Activated CD4-positive, CD25-positive, alpha-beta regulatory T cell treated with anti-CD3 and anti-CD28 coated beads, Interleukin-2, amount 50 U/mL, for 72 hours (primary cell): ENCODE measurements at regions not wholly inside any gene's neighbourhood (a gene's known extent, or its start where the extent isn't known, plus 50 kb on each side); places are given as distances from the start of the nearest gene placed in this dataset.
"Not testable (repeated sequence)": the region's sequence is repeated elsewhere in the genome, so short reads cannot be mapped to it uniquely, and the experiment has no call there.

Source experiments
- DNase-seq: peaks from one replicate; pipeline ENCODE4 v3.0.0; 2021

DNA sequence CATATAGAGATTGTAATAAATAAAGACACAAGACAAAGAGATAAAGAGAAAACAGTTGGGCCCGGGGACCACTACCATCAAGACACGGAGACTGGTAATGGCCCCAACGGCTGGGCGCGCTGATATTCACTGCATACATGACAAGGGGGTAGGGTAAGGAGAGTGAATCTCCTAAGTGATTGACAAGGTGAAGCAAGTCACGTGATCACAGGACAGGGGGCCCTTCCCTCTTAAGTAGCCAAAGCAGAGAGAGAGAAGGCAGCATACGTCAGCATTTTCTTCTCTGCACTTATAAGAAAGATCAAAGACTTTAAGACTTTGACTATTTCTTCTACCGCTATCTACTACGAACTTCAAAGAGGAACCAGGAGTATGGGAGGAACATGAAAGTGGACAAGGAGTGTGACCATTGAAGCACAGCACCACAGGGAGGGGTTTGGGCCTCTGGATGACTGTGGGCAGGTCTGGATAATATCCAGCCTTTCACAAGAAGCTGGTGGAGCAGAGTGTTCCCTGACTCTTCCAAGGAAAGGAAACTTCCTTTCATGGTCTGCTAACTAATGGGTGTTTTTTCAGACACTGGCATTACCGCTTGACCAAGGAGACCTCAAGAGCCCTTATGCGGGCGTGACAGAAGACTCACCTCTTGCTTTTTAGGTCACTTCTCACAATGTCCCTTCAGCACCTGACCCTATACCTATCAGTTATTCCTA lies 75.6 kb downstream of the MRPL39 start:
- DNase-seq, result not testable (repeated sequence)

DNA sequence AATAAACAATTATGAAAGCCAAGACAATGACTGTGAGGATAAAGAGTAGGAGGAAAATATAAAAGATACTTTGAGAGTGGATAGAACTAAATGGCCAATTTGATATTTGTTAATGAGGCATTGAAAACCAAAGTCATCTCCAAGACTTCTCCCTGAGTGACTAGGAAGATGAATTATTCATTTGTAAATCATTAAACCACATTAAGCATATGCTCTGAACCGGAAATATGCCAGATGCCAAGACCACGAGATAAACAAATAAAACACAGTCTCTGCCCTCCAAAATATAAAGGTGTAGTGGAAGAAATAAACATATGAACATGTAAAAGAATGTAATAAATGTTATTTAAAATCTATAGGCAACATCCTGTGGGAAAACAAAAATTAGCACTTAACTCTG lies 78.8 kb downstream of the MRPL39 start:
- DNase-seq, result no peak

DNA sequence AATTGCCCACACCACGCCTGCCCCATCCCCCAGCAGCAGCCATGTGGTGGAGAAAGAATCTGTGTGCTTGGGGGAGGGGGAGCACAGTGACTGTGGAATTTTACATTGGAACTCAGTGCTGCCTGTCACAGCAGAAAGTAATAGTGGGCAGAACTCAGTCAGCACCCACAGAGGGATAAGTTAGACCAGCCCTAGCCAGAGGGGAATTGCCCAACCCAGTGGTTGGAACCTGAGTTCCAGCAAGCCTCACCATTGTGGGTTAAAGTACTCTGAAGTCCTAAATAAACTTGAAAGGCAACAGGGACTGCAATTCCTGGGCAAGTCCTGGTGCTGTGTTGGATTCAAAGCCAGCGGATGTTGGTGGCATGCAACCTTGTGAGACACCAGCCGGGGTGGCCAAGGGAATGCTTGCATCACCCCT lies 88.8 kb downstream of the MRPL39 start:
- no peak for DNase-seq

DNA sequence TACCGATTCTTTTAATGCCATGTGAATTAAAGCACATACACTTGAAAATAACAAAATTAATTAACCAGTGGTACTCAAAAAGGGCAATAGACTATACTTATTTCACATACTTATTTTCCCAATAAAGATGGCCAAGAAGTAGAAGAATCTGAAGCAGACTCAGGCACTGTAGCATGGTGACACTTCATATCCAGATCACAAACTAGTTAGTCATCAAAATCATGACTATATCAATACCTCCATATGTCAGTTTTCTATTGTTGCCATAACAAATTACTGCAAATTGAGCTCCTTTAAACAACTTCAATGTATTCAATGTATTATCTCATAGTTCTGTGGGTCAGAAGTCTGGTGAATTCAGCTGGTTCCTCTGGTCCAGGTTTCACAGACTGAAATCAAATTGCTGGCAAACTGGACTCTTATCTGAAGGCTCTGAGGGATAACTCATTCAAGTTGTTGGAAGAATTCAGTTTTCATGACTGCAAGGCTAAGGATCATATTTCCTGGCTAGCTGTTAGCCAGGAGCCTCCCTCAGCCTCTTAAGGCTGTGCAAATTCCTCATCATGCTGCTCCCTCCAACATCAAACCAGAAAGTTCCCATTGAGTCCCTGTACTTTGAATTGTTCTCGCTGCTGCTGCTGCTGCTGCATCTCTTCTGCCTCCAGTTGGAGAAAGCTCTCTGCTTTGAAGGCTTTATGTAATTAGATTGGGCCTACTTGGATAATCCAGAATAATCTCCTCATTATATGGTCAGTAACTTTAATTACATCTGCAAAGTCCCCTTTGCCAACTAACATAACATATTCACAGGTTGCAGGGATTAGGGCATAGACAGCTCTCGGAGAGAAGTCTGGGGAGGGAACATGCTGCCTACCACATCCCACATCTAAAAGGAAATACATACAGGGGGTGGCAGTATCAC lies 91.5 kb downstream of the MRPL39 start:
- no peak for DNase-seq

DNA sequence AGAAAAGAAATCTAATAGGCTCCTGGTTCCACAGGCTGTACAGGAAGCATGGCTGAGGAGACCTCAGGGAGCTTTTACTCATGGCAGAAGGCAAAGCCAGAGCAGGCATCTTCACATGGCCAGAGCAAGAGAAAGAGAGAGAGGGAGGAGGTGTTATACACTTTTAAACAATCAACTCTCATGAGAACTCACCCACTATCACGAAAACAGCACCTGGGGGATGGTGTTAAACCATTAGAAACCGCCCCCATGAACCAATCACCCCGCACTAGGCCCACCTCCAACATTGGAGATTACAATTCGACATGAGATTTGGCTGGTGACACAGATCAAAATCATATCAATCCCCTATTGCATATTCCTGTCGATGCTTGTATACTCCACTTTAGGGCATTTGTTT lies 93.5 kb downstream of the MRPL39 start:
- DNase-seq, result no peak

DNA sequence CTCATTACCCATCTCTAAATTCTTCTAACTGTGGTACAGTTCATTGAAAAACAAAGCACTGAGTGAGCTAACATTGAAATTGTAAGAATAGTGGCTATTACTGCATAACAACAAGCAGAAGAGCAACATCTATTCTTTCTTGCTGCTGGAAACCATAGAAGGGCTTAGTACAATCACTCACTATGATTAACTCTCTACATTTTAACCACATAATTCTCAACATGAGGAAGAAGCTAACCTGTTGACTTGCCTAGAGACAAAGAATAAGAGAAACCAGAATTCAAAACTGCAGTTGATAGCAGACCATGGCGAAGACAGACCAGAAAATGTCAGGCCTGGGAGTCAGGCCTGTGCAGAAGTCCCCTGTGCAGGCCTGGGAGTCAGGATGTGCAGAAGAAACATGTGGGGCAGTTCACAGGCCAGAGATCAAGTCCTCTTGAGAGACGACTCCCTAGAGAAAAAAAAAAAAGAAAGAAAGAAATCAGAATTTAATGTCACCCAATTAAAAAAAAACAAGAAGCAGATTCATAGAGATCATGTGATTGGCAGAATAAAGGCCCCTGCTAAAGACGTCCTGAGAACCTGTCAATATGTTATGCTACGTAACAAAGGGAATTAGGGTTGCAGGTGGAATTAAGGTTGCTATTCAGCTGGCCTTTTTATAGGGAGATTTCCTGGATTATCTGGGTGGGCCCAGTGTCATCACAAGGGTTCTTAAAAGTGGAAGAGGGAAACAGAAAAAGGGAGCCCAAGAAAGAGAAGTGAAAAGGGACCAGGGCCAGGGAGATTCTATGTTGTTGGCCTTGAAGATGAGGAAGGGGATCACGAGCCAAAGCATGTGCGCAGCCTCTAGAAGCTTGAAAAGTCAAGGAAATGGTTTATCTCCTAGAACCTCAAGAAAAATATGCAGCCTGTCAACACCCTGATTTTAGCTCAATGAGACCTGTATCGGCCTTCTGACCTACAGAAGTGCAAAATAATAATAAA lies 94.9 kb downstream of the MRPL39 start:
- DNase-seq, result no peak

DNA sequence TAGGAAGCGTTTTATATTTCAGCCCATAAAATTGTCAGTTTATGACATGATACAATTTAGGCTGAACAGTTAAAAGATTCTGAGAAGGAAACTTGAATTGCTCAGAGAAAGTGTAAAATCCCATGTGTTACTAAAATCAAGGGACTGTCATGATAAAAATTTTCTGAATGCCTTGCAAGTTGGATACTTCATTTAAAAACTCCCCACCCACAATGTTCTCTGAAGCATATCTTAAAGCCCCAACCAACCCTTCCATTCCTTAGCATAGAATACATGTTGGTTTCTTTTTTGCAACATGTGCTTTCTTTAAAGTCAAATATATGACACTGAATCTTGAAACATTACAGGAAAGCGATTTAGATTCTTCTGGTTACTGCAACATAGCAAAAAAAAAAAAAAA lies 97.4 kb downstream of the MRPL39 start:
- DNase-seq, result no peak

DNA sequence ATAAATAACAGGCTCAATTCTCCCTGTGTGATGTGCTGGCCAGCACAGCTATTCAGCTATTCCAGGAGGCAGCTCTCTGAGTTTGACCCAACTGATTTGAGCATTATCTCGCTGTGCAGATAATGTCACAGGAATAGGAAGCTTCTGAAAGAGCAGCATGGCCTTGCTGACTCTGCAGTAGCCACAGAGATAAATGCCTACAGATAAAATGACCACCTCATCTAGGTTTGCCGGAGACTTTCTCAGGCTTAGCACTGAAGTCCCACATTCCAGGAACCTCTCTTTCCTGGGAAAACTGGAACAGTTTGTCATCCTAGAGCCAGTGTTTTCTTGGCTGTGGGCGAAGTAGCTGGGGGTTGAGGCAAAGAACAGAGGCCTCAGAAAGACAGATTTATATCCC lies 98.9 kb downstream of the MRPL39 start:
- no peak for DNase-seq

DNA sequence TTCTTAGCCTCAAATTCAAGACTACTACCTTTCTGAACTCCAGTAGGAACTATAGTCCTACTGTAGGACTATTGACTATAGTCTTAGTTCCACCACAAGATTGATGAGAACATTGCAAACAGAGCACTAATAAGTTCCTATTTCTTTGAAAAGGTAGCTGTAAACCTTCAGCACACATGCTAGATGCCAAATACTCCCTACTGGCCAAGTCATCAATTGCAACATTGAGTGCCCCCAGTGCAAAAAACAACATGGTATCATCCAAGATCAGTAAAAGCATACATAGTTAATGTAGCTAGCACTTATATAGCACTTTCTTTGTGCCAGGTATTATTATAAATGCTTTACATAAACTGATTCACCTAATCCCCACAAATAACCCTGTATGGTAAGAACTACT lies 99.8 kb downstream of the MRPL39 start:
- DNase-seq, result no peak

DNA sequence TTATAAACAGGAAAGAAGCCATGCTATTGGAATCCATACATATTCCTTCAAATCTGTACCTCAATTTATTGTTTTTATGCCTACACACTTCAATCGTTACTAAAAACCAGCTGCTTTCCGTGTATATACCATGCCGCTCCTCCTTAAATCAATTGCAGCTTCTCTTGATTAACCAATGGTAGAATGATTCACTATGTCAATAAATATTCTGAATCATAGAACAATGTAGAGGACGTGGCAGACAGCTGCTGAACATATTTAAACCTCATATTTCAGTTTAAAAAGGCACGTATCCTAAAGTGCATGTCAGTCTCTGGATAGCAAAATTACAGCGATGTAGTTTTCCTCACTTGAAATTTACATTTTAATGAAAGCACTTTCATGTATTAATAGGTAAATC lies 100.4 kb downstream of the MRPL39 start:
- no peak for DNase-seq

DNA sequence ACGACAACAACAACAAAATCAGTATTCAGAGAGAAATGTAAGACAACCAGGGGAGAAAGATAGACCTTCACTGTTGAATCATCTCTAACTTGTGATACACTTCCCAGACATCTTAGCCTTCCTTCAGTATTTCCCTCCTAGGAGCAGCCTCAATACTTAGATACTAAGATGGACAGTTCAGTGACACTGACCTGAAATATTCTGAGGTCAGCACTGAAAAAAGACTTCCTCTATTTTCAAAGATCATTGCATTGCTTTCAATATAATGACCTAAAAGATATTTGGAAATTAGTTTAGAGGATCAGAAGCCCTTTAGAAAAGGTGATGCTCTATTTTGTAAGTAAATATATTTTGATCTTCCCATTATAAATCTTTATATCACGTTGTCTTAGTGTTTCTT lies 101.0 kb downstream of the MRPL39 start:
- DNase-seq, result no peak

DNA sequence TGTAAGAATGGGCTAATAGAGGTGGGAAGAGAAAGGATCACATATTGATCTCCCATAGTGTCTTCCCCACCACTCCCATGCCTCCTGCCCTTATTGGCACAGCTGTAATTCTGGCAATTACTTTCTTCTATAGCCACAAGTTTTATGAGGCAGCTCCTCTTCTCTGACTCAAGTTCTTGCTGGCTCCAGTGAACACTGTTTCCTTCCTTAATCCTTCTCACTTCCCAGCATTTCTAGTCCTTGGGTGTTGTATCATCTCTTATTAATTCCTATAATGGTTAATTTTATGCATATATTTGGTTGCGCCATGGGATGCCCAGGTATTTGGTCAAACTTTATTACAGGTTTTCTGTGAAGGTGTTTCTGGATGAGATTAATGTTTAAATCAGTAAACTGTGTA lies 103.3 kb downstream of the MRPL39 start:
- DNase-seq, result no peak

DNA sequence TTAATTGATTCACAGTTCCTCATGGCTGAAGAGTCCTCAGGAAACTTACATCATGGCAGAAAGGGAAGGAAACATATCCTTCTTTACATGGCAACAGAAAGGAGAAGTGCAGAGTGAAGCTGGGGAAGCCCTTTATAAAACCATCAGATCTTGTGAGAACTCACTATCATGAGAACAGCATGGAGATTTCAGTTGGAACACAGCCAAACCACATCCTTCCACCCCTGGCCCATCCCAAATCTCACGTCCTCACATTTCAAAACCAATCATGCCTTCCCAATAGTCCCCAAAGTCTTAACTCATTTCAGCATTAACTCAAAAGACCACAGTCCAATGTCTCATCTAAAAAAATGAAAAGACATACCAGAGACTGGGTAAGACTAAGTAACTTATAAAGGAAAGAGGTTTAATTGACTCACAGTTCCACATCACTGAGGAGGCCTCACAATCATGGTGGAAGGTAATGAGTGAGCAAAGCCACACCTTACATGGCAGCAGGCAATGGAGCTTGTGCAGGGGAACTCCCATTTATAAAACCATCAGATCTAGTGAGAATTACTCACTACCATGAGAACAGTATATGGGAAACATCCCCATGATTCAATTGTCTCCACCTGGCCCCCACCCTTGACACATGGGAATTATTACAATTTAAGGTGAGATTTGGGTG lies 105.2 kb downstream of the MRPL39 start:
- no peak for DNase-seq

DNA sequence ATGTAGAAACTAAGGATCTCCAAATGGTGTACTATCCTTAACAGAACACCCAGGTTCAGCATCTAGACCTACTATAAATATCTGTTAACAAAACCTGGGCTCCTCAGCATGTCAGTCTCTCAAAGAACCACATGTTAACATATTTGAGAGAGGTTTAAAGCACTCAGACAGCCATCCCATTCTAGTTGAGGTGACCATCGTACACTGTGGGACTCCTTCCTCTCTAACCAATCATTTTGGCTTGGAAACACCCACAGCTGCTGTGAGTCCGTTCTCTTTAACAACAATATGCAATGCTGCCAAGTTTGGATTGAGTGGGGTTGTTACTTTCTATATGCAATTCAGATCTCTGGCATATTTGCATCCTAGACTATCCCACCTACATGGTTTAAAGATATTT lies 105.8 kb downstream of the MRPL39 start:
- DNase-seq, result no peak

DNA sequence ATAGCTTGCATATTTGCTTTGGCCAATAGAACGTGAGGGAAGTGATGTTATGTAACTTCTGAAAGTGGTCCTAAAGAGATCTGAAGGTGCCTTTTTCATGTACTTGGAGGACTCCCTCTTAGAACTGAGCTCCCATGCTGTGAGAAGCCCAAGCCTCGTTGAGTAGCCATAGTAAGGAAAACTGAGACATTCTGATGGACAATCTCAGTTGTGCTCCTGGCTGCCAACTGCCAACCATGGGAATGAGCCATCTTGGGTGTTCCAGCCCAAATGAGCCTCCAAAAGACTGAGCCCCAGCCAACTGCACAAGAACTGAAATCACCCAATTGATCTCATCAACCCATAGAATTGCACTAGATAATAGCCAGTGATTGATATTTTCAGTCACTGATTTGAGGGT lies 106.7 kb downstream of the MRPL39 start:
- no peak for DNase-seq

DNA sequence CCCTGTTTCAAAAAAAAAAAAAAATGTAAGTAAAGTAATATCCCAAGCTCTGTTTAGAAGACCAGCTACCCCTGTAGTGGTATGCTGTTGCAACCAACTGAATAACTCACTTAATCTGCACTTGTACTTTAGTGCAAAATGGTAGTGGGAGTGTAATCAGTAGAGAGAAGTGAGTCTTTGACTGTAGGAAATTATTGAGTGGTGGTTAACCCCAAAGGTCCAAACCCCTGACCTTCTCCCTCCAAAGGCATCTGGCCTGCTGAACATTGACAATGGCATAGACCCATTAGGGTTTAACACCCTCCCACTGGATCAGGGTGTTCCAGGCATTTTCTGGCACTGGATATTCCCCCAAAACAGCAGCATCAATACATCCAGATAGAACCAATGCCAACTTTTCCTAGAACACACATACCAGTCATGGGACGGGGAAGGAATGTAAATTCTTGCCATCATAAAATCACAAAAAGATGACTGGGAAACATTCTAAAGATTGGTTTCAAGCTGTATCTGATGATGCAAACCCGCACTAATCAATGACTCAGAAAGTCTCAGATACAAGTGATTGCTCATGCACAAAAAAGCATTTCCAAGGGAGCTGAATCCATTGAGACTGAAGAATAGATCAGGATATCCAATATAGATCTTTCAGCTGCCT lies 110.3 kb downstream of the MRPL39 start:
- no peak for DNase-seq

DNA sequence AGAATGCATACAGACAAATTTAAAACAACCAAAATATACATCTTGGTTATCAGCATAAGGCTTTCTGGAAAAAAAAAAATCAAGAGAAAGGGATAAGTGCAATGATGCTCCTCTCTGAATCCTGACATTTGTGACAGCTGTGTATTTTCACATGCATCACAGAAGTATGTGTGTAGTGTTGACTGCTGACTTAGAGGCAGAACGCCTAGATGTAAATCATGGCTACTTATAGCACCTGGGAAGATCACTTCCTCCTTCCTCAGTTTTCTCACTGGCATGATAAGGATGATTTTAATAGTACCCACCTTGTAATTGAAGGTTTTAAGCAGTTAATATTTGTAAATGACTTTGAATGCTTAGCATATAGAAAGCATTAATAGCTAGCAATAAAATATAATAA lies 112.5 kb downstream of the MRPL39 start:
- DNase-seq, result no peak

DNA sequence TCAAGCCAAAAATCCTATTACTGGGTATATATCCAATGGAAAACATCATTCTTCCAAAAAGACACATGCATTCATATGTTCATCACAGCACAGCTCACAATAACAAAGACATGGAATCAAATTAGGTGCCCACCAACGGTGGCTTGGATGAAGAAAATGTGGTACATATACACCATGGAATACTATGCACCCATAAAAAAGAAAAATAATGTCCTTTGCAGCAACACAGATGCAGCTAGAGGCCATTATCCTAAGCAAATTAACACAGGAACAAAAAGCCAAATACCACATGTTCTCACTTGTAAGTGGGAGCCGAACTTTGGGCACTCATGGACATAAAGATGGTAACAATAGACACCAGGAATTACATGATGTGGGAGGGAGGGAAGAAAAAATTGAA lies 113.6 kb downstream of the MRPL39 start:
- no peak for DNase-seq

DNA sequence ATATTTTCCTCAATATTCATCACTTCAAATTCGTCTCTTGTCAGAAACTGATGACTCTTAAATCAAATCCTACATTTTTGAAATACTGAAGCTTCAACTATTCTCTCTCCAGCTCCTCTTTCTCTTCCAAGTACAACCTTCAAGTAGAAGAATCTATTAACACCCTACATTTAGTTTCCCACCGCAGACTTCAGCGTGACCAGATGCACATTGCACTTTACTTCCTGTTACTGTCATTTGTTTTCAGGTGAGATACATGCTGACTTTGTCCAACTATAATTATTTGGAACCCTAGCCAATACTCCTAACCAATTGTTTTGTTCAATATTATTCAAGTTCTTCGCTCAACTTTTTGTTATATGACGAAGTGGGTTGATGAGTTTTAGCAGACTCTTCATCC lies 116.0 kb downstream of the MRPL39 start:
- DNase-seq, result no peak

DNA sequence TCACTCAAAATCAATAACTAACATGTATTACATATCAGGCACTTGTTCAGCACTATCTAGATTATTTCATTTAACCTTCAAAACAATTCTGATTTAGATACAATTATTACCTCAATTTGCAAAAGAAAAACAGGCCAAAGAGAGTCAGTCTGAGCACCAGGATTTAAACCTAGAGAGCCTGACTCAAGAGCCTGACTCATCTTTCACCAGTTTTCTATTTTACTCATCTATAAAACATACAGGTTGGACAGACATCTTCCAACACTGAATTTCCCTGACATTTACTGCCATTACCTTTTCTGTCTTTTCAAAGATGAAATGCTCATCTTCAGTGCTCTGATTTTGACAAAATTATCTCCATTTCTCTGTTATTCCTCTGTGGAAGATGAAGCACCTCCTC lies 116.5 kb downstream of the MRPL39 start:
- DNase-seq, result no peak

DNA sequence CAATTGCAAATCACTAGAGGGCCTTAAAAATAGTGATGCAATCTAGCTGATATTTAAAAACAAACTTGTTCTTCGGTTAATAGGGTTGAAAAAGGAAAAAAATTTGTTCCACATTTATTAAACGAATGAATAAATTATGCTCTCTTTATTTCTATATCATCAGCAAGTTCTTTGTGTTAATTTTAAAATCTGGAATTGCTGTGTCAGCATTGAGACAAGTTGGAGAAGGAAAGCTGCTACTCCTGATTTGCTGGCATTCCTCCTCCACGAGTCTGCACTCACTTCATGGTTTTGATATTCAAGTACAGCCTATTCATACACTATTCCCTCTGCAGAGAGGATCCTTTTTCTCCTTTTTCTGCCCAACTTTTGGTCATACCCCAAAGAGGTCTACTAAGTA lies 117.6 kb downstream of the MRPL39 start:
- DNase-seq, result no peak

DNA sequence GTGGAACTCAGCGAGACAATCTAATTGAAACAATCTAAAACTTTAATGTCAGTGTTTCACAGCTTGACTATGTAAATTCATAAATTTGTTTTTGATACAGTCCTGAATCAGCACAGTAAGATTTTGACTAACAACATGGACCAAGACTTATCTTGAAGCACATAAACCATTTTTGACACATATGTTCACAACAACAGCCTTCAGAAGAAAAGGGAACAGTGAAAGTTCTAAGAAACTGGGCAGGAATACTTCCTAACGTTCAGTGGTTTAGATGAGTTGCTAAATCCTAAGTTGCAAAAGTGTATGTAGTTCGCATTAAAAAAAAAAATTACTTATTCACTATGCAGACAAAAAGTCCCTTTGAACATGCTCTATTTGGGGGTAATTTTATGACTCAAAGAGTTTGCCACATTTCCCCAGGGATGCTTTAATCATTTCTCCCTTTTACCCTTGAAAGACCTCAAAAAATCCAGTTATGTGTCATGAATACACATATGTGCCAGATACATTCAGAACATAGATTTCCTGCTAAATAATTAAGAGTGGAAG lies 120.2 kb downstream of the MRPL39 start:
- DNase-seq, result no peak
